Daoy (cell line): ENCODE measurements at regions not wholly inside any gene's neighbourhood (a gene's known extent, or its start where the extent isn't known, plus 50 kb on each side); places are given as distances from the start of the nearest gene placed in this dataset.

ENCODE experiments used
- DNase-seq: peaks from one replicate; pipeline ENCODE4 v3.0.0-alpha.2; 2015; ENCODE audit warnings: low read depth

GRCh38 chr4:54992266-54992665, 133.1 kb downstream of the KDR start:
- DNase-seq: no peak

DNA sequence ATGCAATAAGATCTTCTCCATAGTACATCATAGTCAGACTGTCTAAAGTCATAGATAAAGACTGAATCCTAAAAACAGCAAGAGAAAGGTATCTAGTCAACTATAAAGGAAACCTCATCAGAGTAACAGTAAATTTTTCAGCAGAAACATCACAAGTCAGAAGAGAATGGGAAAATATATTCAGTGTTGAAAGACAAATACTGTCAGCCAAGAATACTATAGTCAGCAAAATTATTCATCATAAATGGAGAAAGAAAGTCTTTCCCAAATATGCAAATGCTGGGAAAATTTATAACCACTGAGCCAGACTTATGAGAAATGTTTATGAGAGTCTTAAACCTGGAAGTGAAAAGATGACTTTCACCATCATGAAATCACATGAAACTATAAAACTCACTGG, 136.7 kb downstream of the KDR start:
- no peak for DNase-seq

DNA sequence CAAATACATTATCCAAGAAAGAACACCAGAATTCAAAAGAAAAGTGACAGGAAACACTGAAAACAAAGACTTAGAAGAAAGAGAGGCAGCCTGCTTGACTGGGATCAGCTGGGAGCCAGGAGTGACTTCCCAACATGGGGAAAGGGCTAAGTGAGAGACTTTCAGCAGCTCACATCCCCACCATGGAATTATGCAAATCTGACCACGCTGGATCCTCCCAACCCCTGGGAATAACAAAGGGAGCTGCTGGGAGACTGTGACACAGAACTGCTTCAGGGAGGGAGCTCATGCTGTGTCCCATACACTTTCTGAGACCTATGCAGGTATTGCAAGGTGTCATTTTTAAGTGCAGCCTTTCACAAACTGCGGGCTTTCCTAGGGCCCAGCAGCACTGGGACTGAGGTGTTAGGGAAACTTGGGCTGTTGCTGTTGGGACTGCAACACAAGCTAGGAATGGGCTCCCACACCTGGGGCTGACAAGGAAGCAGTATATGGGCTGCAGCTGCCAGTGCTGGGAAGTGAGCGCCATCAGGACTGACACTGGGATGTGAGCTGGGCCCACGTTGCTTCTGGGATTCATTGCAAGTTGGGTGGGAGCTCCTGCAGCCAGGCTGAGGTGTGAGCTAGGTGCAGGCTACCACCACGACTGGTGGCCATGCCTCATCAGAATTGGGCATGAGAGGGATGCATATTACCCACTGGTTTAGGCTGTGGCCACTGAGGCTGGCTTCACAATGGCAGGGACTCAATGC, 139.1 kb downstream of the KDR start:
- no peak for DNase-seq

DNA sequence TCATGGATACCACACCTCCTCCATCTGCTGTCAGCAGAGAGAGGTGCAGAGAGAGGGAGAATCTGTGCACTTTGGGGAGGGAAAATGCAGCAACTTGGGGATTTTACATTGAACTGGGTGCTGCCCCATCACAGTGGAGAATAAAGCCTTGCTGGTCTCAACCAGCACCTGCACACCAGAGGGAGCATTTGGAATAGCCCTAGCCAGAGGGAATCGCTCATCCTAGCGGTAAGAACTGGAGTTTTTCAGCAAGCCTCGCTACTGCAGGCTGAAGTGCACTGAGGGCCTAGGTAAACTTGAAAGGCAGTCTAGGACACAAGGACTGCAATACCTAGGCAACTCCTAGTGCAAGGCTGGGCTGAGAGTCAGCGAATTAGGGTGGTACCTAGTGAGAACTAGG, 148.7 kb downstream of the KDR start:
- no peak for DNase-seq

DNA sequence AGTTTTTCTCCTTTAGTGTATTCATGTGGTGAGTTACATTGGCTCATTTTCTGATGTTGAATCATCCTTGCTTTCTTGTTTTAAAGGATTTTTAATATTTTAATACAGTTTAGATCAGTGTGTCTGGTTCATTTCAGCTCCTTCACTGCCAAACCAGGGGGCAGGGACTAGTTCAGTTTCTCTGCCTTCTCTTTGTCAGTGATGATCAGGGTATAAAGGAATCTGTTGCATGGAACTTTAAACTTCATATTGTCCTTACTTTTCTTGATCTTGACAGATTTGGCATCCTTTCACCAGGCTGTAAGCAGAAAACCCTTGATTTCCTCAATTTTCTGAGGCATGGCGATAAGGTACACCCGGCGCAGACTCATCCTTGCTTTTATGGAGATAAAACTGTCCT, 149.4 kb downstream of the KDR start:
- DNase-seq: no peak

DNA sequence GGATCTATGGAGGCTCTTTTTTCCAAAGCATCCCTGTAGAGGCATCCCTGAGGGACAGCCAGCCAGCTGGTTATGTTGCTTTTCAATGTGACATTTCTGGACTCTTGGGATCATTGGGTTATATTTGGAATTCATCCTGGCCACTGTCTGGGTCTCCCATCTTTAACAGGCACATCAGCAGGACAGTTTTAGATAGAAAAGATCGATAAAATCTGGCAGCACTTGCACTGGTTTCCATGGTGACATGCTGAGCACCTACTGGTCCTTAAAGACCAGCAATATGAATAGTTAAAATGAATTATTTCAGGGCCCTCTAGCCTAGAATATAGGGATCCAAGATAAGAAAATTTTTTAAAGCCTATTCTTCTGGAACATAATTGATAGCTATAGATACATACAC, 151.6 kb downstream of the KDR start:
- DNase-seq: no peak

GRCh38 chr4:54971474-54971950, 153.9 kb downstream of the KDR start:
- peak; percentile 6 for DNase-seq

DNA sequence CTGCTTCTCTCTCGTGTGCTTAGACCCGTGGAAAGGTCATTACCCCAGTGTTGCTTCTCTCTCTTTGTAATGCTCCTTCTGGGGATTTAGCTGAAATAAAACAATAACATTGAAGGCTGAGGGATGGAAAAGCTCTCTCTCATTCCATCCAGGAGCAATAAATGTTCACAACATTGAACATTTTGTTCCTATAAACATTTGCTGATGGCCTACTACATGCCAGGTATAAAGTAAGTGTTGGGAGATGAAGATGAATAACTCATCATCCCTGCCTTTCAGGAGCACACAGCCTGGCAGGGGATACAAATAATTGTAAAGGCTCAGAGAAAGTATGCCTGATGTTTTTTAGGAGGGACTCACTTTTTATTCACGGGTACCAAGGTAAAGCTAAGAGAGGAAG, 158.1 kb downstream of the KDR start:
- DNase-seq: no peak

- no peak for DNase-seq
Measured at GRCh38 chr4:54961357-54961975, 163.9 kb downstream of the KDR start.

- DNase-seq: no peak
Measured at GRCh38 chr4:54959651-54960116, 165.7 kb downstream of the KDR start.

DNA sequence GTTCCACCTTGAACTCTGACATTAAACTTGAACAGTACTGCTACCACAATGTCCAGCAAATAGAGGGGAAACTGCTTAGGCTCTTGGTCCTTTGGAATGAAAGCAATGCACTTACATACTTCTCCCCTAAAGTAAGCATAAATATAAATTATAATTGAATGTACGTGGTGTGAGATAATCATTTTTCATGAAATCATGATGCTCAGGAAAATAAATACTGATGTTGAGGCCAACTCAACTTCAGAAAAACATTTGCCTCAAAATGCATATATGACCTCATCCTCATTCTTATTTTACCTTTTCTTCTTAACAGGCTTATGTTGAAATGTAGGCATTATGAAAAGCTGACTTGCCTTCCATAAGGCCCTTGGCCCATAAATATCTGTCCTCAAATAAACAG, 166.3 kb downstream of the KDR start:
- no peak for DNase-seq

- no peak for DNase-seq
Measured at GRCh38 chr4:54958236-54958635, 167.2 kb downstream of the KDR start.

GRCh38 chr4:54954656-54955388, 170.6 kb downstream of the KDR start:
- no peak for DNase-seq

GRCh38 chr4:54946741-54947140, 178.7 kb downstream of the KDR start:
- no peak for DNase-seq

- DNase-seq: no peak
Measured at GRCh38 chr4:54945838-54946237, 179.6 kb downstream of the KDR start.

GRCh38 chr4:54942721-54943120, 182.7 kb downstream of the KDR start:
- DNase-seq: no peak

GRCh38 chr4:54941994-54942552, 183.3 kb downstream of the KDR start:
- no peak for DNase-seq

- no peak for DNase-seq
Measured at GRCh38 chr4:54940996-54941865, 184.2 kb downstream of the KDR start.

GRCh38 chr4:54937501-54937900, 187.9 kb downstream of the KDR start:
- DNase-seq: no peak

- no peak for DNase-seq
Measured at GRCh38 chr4:54933579-54933978, 191.8 kb downstream of the KDR start.

DNA sequence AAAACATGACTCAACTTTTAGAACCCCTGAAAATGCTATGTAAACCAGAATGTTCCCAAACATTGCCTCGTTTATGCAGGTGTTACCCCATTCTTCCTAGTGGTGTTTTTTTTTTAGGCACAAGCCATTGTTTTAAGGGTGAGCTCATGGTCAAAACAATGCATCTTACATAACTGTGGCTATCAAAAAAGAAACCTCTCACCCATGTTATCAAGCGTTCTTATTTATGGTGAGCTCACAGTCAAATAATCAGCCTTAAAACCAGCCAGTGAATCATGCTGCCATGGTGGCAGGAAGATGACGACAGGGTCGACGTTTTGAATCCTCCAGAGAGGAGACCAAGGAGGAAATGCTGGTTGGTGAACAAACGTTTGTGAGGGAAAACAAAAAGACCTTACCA, 195.2 kb downstream of the KDR start:
- no peak for DNase-seq
